HL-60 (cell line): ENCODE measurements at regions not wholly inside any gene's neighbourhood (a gene's known extent, or its start where the extent isn't known, plus 50 kb on each side); places are given as distances from the start of the nearest gene placed in this dataset.

Experiments used
- POLR2AphosphoS5 ChIP-seq: IDR thresholded peaks from 2 replicates; pipeline ENCODE4 v1.6.1; 2012; ENCODE audit warnings: low read depth
- TF ChIP-seq, protein P1 (sequence below): IDR thresholded peaks from one replicate; pipeline ENCODE4 v1.5.1; 2011; ENCODE audit warnings: low read length, control low read depth, inconsistent platforms; ENCODE audit not compliant: insufficient read depth

DNA sequence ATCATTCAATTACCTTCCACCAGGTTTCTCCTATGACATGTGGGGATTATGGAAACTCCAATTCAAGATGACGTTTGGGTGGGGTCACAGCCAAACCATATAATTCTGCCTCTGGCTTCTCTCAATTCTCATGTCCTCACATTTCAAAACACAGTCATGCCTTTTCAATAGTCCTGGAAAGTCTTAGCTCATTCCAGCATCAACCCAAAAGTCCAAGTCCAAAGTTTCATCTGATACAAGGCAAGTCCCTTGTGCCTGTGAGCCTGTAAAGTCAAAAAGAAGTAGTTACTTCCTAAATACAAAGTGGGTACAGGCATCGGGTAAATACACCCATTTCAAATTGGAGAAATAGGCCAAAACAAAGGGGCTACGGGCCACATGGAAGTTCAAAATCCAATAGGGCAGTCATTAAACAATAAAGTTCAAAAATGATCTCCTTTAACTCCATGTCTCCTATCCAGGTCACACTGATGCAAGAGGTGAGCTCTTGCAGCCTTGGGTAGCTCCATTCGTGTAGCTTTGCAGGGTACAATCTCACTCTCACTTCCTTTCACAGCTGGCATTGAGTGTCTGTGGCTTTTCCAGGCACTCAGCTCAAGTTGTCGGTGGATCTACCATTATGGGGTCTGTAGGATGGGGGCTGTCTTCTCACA lies 112.9 kb downstream of the FCRL5 start:
- TF ChIP-seq, protein P1, sequence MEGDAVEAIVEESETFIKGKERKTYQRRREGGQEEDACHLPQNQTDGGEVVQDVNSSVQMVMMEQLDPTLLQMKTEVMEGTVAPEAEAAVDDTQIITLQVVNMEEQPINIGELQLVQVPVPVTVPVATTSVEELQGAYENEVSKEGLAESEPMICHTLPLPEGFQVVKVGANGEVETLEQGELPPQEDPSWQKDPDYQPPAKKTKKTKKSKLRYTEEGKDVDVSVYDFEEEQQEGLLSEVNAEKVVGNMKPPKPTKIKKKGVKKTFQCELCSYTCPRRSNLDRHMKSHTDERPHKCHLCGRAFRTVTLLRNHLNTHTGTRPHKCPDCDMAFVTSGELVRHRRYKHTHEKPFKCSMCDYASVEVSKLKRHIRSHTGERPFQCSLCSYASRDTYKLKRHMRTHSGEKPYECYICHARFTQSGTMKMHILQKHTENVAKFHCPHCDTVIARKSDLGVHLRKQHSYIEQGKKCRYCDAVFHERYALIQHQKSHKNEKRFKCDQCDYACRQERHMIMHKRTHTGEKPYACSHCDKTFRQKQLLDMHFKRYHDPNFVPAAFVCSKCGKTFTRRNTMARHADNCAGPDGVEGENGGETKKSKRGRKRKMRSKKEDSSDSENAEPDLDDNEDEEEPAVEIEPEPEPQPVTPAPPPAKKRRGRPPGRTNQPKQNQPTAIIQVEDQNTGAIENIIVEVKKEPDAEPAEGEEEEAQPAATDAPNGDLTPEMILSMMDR, result no peak
- TF ChIP-seq POLR2AphosphoS5, result no peak
